ENCODE measurements at regions not wholly inside any gene's neighbourhood (a gene's known extent, or its start where the extent isn't known, plus 50 kb on each side); places are given as distances from the start of the nearest gene placed in this dataset.
"Not testable (repeated sequence)": the region's sequence is repeated elsewhere in the genome, so short reads cannot be mapped to it uniquely, and the experiment has no call there.

DNA sequence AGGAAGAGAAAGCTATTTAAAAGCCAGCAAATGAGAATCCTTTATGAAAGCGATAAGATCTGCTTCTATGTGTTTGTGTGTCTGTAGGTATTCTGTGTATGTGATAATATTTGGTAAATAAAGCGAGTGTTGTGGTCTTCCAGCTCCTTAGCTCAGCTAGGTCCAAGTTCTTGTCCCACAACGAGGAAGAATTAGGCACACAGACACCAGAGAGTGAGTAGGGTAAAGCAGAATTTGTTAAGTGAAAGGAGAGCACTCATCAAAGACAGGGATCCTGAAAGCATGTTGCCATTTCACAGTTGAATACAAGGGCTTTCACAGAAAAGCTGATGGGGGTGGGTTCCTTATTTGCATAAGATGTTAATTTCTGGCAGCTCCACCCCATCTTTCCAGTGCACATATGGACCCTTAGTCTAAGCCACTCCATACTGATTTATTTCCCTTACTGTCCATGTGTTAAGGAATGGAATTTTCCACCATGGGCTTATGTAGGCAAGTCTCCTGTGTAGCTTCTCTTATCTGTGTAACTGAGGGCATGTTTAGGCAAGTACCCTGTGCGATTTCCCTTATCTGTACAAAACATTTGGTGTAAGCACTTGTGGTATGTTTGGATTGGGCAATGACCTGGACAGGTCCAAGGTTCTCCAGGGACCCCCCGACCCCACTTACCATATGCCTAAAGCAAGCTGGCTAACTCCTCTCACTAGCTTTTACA, 165.9 kb upstream of the VIPR2 start:
- no peak overlapping the region for H3K9ac ChIP-seq (ENCODE audit: low read length in 2 of 2)
- H3K4me1 ChIP-seq (ENCODE audit: control insufficient read depth, insufficient read depth, low read length): no peaks in the 10 kb centered on the region
- H3K27ac ChIP-seq (ENCODE audit: low read length): no peak overlapping the region
- no peaks in the 10 kb centered on the region for H3K27me3 ChIP-seq (ENCODE audit: control insufficient read depth in 1 of 2, insufficient read depth in 2 of 2, low read length in 2 of 2)
- H3K9me3 ChIP-seq (ENCODE audit: control insufficient read depth in 2 of 2, low read length in 2 of 2): no peaks in the 10 kb centered on the region
- H3K36me3 ChIP-seq (ENCODE audit: control insufficient read depth in 2 of 2, insufficient read depth in 2 of 2, low read length in 2 of 2): no peaks in the 10 kb centered on the region
- no peak overlapping the region for H3K4me3 ChIP-seq (ENCODE audit: low read length in 2 of 2)

DNA sequence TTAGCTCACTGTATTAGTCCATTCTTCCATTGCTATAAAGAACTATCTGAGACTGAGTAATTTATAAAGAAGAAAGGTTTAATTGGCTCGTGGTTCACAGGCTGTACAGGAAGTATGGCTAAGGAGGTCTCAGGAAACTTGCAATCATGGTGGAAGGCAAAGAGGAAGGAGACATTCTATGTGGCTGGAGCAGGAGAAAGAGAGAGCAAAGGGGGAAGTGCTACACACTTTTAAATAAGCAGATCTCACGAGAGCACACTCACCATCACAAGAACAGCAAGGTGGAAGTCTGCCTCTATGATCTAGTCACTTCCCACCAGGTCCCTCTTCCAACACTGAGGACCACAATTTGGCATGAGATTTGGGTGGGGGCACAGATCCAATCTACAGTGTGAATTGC, 164.5 kb upstream of the VIPR2 start:
- H3K36me3 ChIP-seq (ENCODE audit: control insufficient read depth in 2 of 2, insufficient read depth in 2 of 2, low read length in 2 of 2); H3K27ac ChIP-seq (ENCODE audit: low read length); H3K4me1 ChIP-seq (ENCODE audit: control insufficient read depth, insufficient read depth, low read length); H3K9ac ChIP-seq (ENCODE audit: low read length in 2 of 2); H3K27me3 ChIP-seq (ENCODE audit: control insufficient read depth in 1 of 2, insufficient read depth in 2 of 2, low read length in 2 of 2); H3K9me3 ChIP-seq (ENCODE audit: control insufficient read depth in 2 of 2, low read length in 2 of 2); H3K4me3 ChIP-seq (ENCODE audit: low read length in 2 of 2): not testable (repeated sequence)

DNA sequence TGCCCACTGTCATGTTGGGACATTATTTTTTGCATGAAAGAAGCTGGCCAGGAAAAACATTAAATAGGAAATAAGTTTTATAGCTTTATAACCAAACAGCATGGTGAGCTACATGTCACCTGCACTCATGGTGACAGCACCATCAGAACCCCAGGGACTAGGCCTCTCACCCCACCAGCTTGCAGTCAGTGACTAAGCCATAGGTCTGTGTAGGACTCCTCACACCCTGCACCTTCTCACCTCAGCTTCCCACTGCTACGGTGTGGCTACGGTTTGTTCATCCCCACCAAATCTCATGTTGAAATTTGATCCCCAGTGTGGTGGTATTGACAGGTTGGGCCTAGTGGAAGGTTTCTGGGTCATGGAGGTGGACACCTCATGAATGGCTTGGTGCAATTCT, 161.3 kb upstream of the VIPR2 start:
- Histone ChIP-seq H3K9ac (ENCODE audit: low read length in 2 of 2) (no peak overlapping the region), H3K36me3 (ENCODE audit: control insufficient read depth in 2 of 2, insufficient read depth in 2 of 2, low read length in 2 of 2) (no peaks in the 10 kb centered on the region), H3K27me3 (ENCODE audit: control insufficient read depth in 1 of 2, insufficient read depth in 2 of 2, low read length in 2 of 2) (no peaks in the 10 kb centered on the region), H3K9me3 (ENCODE audit: control insufficient read depth in 2 of 2, low read length in 2 of 2) (no peaks in the 10 kb centered on the region), H3K27ac (ENCODE audit: low read length) (no peak overlapping the region), H3K4me3 (ENCODE audit: low read length in 2 of 2) (no peak overlapping the region), H3K4me1 (ENCODE audit: control insufficient read depth, insufficient read depth, low read length) (no peaks in the 10 kb centered on the region)

- H3K4me3 ChIP-seq (ENCODE audit: low read length in 2 of 2); H3K9me3 ChIP-seq (ENCODE audit: control insufficient read depth in 2 of 2, low read length in 2 of 2); H3K4me1 ChIP-seq (ENCODE audit: control insufficient read depth, insufficient read depth, low read length); H3K9ac ChIP-seq (ENCODE audit: low read length in 2 of 2); H3K36me3 ChIP-seq (ENCODE audit: control insufficient read depth in 2 of 2, insufficient read depth in 2 of 2, low read length in 2 of 2); H3K27me3 ChIP-seq (ENCODE audit: control insufficient read depth in 1 of 2, insufficient read depth in 2 of 2, low read length in 2 of 2); H3K27ac ChIP-seq (ENCODE audit: low read length): not testable (repeated sequence)
Observed at GRCh38 chr7:159305185-159305584, 160.5 kb upstream of the VIPR2 start.

DNA sequence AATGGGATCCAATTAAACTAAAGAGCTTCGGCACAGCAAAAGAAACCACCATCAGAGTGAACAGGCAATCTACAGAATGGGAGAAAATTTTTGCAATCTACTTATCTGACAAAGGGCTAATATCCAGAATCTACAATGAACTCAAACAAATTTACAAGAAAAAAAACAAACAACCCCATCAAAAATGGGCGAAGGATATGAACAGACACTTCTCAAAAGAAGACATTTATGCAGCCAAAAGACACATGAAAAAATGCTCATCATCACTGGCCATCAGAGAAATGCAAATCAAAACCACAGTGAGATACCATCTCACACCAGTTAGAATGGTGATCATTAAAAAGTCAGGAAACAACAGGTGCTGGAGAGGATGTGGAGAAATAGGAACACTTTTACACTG, 158.8 kb upstream of the VIPR2 start:
- not testable (repeated sequence) for H3K4me1 ChIP-seq (ENCODE audit: control insufficient read depth, insufficient read depth, low read length); H3K4me3 ChIP-seq (ENCODE audit: low read length in 2 of 2); H3K9me3 ChIP-seq (ENCODE audit: control insufficient read depth in 2 of 2, low read length in 2 of 2); H3K27ac ChIP-seq (ENCODE audit: low read length); H3K27me3 ChIP-seq (ENCODE audit: control insufficient read depth in 1 of 2, insufficient read depth in 2 of 2, low read length in 2 of 2); H3K36me3 ChIP-seq (ENCODE audit: control insufficient read depth in 2 of 2, insufficient read depth in 2 of 2, low read length in 2 of 2); H3K9ac ChIP-seq (ENCODE audit: low read length in 2 of 2)

DNA sequence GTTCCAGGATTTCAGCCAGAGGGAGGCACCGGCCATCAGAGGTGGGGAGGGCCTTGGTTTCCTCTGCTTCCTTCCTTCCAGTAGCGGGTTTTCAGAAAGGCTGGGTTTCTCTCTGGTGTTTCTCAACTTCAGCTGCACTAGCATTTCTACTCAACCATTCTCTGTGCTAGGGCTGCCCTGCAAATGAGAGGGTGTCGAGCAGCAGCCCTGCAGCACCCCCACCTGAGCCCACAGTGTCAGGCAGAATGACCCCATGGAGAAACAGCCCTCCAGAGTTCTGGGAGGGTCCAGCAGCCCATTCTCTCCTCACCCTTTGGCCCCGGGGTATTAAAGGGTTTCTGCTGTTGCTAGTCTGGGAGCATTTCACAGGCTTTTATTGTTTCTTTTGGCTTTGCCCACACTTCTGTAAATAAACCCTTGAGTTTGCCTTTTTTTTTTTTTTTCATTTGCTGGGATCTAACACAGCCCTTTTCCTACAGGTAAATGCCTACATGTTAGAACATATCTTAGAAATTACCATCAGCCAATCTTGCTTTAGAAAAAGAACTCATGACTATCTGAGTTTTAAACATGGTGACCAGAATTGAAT, 151.5 kb upstream of the VIPR2 start:
- H3K9me3 ChIP-seq (ENCODE audit: control insufficient read depth in 2 of 2, low read length in 2 of 2): no peaks in the 10 kb centered on the region
- no peak overlapping the region for H3K4me3 ChIP-seq (ENCODE audit: low read length in 2 of 2)
- no peaks in the 10 kb centered on the region for H3K4me1 ChIP-seq (ENCODE audit: control insufficient read depth, insufficient read depth, low read length)
- no peak overlapping the region for H3K27ac ChIP-seq (ENCODE audit: low read length)
- H3K27me3 ChIP-seq (ENCODE audit: control insufficient read depth in 1 of 2, insufficient read depth in 2 of 2, low read length in 2 of 2): no peaks in the 10 kb centered on the region
- H3K9ac ChIP-seq (ENCODE audit: low read length in 2 of 2): no peak overlapping the region
- no peaks in the 10 kb centered on the region for H3K36me3 ChIP-seq (ENCODE audit: control insufficient read depth in 2 of 2, insufficient read depth in 2 of 2, low read length in 2 of 2)

GRCh38 chr7:159286487-159286886, 141.8 kb upstream of the VIPR2 start:
- not testable (repeated sequence) for H3K4me3 ChIP-seq (ENCODE audit: low read length in 2 of 2); H3K9me3 ChIP-seq (ENCODE audit: control insufficient read depth in 2 of 2, low read length in 2 of 2); H3K9ac ChIP-seq (ENCODE audit: low read length in 2 of 2); H3K27ac ChIP-seq (ENCODE audit: low read length); H3K36me3 ChIP-seq (ENCODE audit: control insufficient read depth in 2 of 2, insufficient read depth in 2 of 2, low read length in 2 of 2); H3K4me1 ChIP-seq (ENCODE audit: control insufficient read depth, insufficient read depth, low read length); H3K27me3 ChIP-seq (ENCODE audit: control insufficient read depth in 1 of 2, insufficient read depth in 2 of 2, low read length in 2 of 2)

DNA sequence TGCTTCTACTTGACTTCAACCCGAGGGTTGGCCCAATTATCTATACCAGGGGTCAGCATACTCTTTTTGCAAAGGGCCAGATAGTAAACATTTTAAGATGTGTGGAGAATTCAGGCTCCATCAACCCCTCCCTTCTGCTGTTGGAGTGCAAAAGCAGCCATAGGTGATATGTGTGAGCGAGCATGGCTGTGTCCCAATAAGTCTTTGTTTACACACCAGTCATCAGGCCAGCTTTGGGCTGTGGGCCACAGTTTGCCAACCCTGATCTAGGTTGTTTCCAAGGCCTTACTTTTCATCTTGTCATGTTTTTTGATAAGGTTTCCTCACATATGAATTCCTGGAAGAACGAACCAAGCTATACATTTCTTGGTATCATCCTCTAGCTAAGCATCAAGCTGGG, 136.9 kb upstream of the VIPR2 start:
- Histone ChIP-seq H3K4me3 (ENCODE audit: low read length in 2 of 2) (no peak overlapping the region), H3K27me3 (ENCODE audit: control insufficient read depth in 1 of 2, insufficient read depth in 2 of 2, low read length in 2 of 2) (peaks cover 0 to 2% of the 10 kb centered on the region in 2 donors), H3K4me1 (ENCODE audit: control insufficient read depth, insufficient read depth, low read length) (no peaks in the 10 kb centered on the region), H3K27ac (ENCODE audit: low read length) (no peak overlapping the region), H3K36me3 (ENCODE audit: control insufficient read depth in 2 of 2, insufficient read depth in 2 of 2, low read length in 2 of 2) (no peaks in the 10 kb centered on the region), H3K9me3 (ENCODE audit: control insufficient read depth in 2 of 2, low read length in 2 of 2) (no peaks in the 10 kb centered on the region), H3K9ac (ENCODE audit: low read length in 2 of 2) (no peak overlapping the region)

- Histone ChIP-seq H3K9ac (ENCODE audit: low read length in 2 of 2) (no peak overlapping the region), H3K4me3 (ENCODE audit: low read length in 2 of 2) (no peak overlapping the region), H3K27me3 (ENCODE audit: control insufficient read depth in 1 of 2, insufficient read depth in 2 of 2, low read length in 2 of 2) (no peaks in the 10 kb centered on the region), H3K27ac (ENCODE audit: low read length) (no peak overlapping the region), H3K4me1 (ENCODE audit: control insufficient read depth, insufficient read depth, low read length) (no peaks in the 10 kb centered on the region), H3K36me3 (ENCODE audit: control insufficient read depth in 2 of 2, insufficient read depth in 2 of 2, low read length in 2 of 2) (no peaks in the 10 kb centered on the region), H3K9me3 (ENCODE audit: control insufficient read depth in 2 of 2, low read length in 2 of 2) (no peaks in the 10 kb centered on the region)
Observed at GRCh38 chr7:159280008-159280407, 135.3 kb upstream of the VIPR2 start.

DNA sequence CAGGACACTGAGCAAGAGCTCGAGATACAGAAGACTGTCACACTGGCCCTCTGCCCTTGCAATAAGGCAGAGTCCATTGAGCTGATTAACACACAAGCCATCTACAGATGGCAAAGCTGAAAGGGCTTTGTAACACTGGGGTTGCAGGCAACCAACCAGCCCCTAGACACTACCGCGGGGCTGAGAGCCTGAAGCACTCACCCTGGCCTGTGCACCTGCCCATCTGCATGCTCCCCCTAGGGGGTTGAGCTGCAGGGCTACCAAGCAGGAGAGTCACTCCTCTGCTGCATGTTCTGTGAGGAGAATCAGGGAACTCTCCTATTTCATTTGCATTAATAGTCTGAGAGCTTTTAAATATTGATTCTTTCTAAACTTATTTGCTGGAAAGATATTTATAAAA, 128.1 kb upstream of the VIPR2 start:
- Histone ChIP-seq H3K27ac (ENCODE audit: low read length) (no peak overlapping the region), H3K36me3 (ENCODE audit: control insufficient read depth in 2 of 2, insufficient read depth in 2 of 2, low read length in 2 of 2) (no peaks in the 10 kb centered on the region), H3K4me1 (ENCODE audit: control insufficient read depth, insufficient read depth, low read length) (no peaks in the 10 kb centered on the region), H3K9ac (ENCODE audit: low read length in 2 of 2) (no peak overlapping the region), H3K4me3 (ENCODE audit: low read length in 2 of 2) (no peak overlapping the region), H3K27me3 (ENCODE audit: control insufficient read depth in 1 of 2, insufficient read depth in 2 of 2, low read length in 2 of 2) (no peaks in the 10 kb centered on the region), H3K9me3 (ENCODE audit: control insufficient read depth in 2 of 2, low read length in 2 of 2) (peaks cover 2 to 11% of the 10 kb centered on the region in 2 donors)

GRCh38 chr7:159271781-159272180, 127.1 kb upstream of the VIPR2 start:
- Histone ChIP-seq H3K4me1 (ENCODE audit: control insufficient read depth, insufficient read depth, low read length) (no peaks in the 10 kb centered on the region), H3K36me3 (ENCODE audit: control insufficient read depth in 2 of 2, insufficient read depth in 2 of 2, low read length in 2 of 2) (no peaks in the 10 kb centered on the region), H3K4me3 (ENCODE audit: low read length in 2 of 2) (no peak overlapping the region), H3K27ac (ENCODE audit: low read length) (no peak overlapping the region), H3K9me3 (ENCODE audit: control insufficient read depth in 2 of 2, low read length in 2 of 2) (peaks cover 2 to 11% of the 10 kb centered on the region in 2 donors), H3K27me3 (ENCODE audit: control insufficient read depth in 1 of 2, insufficient read depth in 2 of 2, low read length in 2 of 2) (no peaks in the 10 kb centered on the region), H3K9ac (ENCODE audit: low read length in 2 of 2) (no peak overlapping the region)
